ENCODE measurements at regions not wholly inside any gene's neighbourhood (a gene's known extent, or its start where the extent isn't known, plus 50 kb on each side); places are given as distances from the start of the nearest gene placed in this dataset.

DNA sequence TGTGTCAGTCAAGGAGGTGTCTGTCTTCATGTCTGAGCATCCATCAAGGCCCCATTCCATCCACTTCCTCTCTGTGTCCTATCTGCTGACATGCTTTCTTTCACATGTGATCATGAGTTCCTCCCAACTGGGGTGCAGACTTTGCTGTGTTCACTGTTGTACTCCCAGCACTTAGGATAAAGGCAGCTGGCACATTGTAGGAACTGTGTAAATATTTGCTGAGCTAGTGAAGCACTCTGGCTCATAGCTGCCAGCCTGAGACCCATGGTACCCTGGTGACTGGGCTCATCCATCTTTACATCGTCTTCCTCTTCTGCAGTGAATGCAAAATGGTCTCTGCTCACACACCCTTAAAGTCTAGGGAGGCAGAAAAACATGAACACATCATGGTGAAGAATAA is 242.2 kb upstream of the IGFBP3 start:
- no peak overlapping the region for H3K9ac ChIP-seq (replicated peaks in 1 of 4; ENCODE audit: extremely low read depth in 1 of 4, low read depth in 3 of 4, low read length in 3 of 4)
- no peak overlapping the region for H3K14ac ChIP-seq (ENCODE audit: insufficient read length)
- POLR2A ChIA-PET (ENCODE audit: partially characterized antibody), result no interaction called here
- H3K23ac ChIP-seq (ENCODE audit: insufficient read length), result no peak overlapping the region
- H3K79me1 ChIP-seq (ENCODE audit: low read depth, low read length), result no peaks in the 10 kb centered on the region
- TF ChIP-seq SRF (IDR thresholded peaks at IDR 0.05; ENCODE audit: low read depth, low read length) (no peak), KDM1A (IDR thresholded peaks at IDR 0.05; ENCODE audit: borderline replicate concordance, low read length) (no peak), SP4 (IDR thresholded peaks at IDR 0.05; ENCODE audit: low read length) (no peak), EP300 (IDR thresholded peaks at IDR 0.05; ENCODE audit: borderline replicate concordance in 1 of 2, low read depth in 2 of 2, low read length in 2 of 2) (no peak)
- TF ChIP-seq, protein P1, sequence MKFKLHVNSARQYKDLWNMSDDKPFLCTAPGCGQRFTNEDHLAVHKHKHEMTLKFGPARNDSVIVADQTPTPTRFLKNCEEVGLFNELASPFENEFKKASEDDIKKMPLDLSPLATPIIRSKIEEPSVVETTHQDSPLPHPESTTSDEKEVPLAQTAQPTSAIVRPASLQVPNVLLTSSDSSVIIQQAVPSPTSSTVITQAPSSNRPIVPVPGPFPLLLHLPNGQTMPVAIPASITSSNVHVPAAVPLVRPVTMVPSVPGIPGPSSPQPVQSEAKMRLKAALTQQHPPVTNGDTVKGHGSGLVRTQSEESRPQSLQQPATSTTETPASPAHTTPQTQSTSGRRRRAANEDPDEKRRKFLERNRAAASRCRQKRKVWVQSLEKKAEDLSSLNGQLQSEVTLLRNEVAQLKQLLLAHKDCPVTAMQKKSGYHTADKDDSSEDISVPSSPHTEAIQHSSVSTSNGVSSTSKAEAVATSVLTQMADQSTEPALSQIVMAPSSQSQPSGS (IDR thresholded peaks at IDR 0.05; ENCODE audit: low read length), result no peak
- no peak overlapping the region for H3K18ac ChIP-seq (ENCODE audit: extremely low read depth, low read length)
- 93% methylated on average over 1 of the region's 1 CpG; no CpG with 5 or more reads in 1 of the 2 experiments for WGBS, 2 experiments (ENCODE audit: extremely low coverage in 1 of 2, insufficient coverage in 1 of 2, insufficient read length in 1 of 2, insufficient replicate concordance in 2 of 2, low coverage in 1 of 2, low lambda C conversion rate in 2 of 2, missing lambda C conversion rate in 1 of 2)
- no peak for DNase-seq (ENCODE audit: low read depth in 1 of 2, low spot score in 2 of 2)
- H3K4ac ChIP-seq (replicated peaks; ENCODE audit: insufficient read length, low read depth, low read length), result no peak overlapping the region
- H2BK20ac ChIP-seq (ENCODE audit: low read length), result no peak overlapping the region
- no peak overlapping the region for H3K27ac ChIP-seq (ENCODE audit: low read depth, low read length)
- H3K9me3 ChIP-seq (ENCODE audit: insufficient read depth in 2 of 2, low read depth in 1 of 2, low read length in 1 of 2), result no peaks in the 10 kb centered on the region
- no peak overlapping the region for H2BK12ac ChIP-seq (ENCODE audit: low read depth, low read length)
- no peaks in the 10 kb centered on the region for H3K23me2 ChIP-seq (ENCODE audit: low read depth, low read length)
- no peak overlapping the region for H4K91ac ChIP-seq (replicated peaks; ENCODE audit: insufficient read length, low read length)
- CTCF ChIA-PET (ENCODE audit: partially characterized antibody), result interaction anchor here (0.7 to 2.2 kb wide), 2 partner anchors 31 to 246 kb away, joined by 4 to 7 read pairs; no protein-coding TSS in a partner anchor
- no peak overlapping the region for H2BK5ac ChIP-seq (ENCODE audit: low read depth, low read length)
- H2BK15ac ChIP-seq (ENCODE audit: low read length), result no peak overlapping the region
- H3K4me2 ChIP-seq (ENCODE audit: insufficient read depth in 1 of 2, low read depth in 2 of 2, low read length in 2 of 2), result no peak overlapping the region
- no peak overlapping the region for H3K56ac ChIP-seq (replicated peaks; ENCODE audit: insufficient read length, low read depth, low read length)
- no peaks in the 10 kb centered on the region for H3K36me3 ChIP-seq (ENCODE audit: control insufficient read depth in 2 of 4, insufficient read depth in 4 of 4, low read length in 3 of 4)
- H4K8ac ChIP-seq (ENCODE audit: extremely low read depth, insufficient read depth, low read length), result no peak overlapping the region
- H3K79me2 ChIP-seq (ENCODE audit: control insufficient read depth in 1 of 2, insufficient read depth in 2 of 2, low read length in 2 of 2), result no peaks in the 10 kb centered on the region
- H2AFZ ChIP-seq (ENCODE audit: low read length), result no peak overlapping the region; the same call in 1 of the 2 replicates
- FAIRE-seq, result no peak
- no peaks in the 10 kb centered on the region for H4K20me1 ChIP-seq (replicated peaks in 1 of 2; ENCODE audit: control insufficient read depth in 1 of 2, insufficient read depth in 2 of 2, low read length in 2 of 2)
- no peak overlapping the region for H3K4me3 ChIP-seq (ENCODE audit: extremely low read depth in 1 of 4, insufficient read depth in 2 of 4, low read depth in 3 of 4, low read length in 4 of 4)
- no peaks in the 10 kb centered on the region for H3K27me3 ChIP-seq (replicated peaks in 1 of 4; ENCODE audit: control insufficient read depth in 3 of 4, extremely low read depth in 1 of 4, insufficient read depth in 3 of 4, low read length in 3 of 4)
- no peak overlapping the region for H2AK5ac ChIP-seq (ENCODE audit: low read depth, low read length)
- no peaks in the 10 kb centered on the region for H3K4me1 ChIP-seq (replicated peaks in 1 of 4; ENCODE audit: control insufficient read depth in 3 of 4, insufficient read depth in 4 of 4, low read length in 3 of 4)
- H2BK120ac ChIP-seq (replicated peaks; ENCODE audit: low read depth, low read length), result no peak overlapping the region
- H4K5ac ChIP-seq (ENCODE audit: insufficient read length, low read depth, low read length), result no peak overlapping the region

Measured in H1 (cell line).